GM15510 (cell line): ENCODE measurements at regions not wholly inside any gene's neighbourhood (a gene's known extent, or its start where the extent isn't known, plus 50 kb on each side); places are given as distances from the start of the nearest gene placed in this dataset.

Experiments
- POLR2A ChIP-seq: IDR thresholded peaks from 3 replicates; pipeline ENCODE4 v1.6.1; 2011; ENCODE audit warnings: borderline replicate concordance; ENCODE audit not compliant: insufficient read length; ENCODE audit errors: extremely low read depth

DNA sequence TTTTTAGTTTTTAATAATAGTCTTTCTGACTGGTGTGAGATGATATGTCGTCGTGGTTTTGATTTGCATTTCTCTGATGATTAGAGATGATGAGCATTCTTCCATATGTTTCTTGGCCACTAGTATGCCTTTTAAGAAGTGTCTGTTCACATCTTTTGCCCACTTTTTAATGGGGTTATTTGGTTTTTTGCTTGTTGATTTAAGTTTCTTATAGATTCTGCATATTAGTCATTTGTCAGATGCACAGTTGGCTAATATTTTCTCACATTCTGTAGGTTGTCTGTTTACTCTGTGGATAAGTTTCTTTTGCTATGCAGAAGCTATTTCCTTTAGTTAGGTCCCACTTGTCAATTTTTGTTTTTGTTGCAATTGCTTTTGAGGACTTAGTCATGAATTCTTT, 185.4 kb downstream of the SUCNR1 start:
- no peak for TF ChIP-seq POLR2A

DNA sequence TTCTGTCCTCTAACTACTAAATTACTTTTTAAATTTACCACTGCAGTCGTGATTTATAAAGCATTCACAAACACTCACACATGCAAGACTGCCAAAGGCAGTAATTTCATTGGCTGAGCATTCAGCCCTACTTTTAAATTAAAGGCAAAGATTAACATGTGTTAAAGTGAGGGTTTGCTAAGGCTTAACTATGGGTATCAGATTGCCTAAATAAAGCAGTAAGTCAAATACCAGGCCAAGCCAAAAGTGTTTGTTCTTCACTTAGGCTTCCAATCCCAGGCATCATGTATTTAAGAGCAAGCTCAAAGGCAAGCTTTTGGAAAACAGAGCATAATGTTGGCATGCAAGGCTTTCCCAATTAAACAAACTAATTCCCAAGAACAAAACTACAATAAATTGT, 187.3 kb downstream of the SUCNR1 start:
- no peak for TF ChIP-seq POLR2A

DNA sequence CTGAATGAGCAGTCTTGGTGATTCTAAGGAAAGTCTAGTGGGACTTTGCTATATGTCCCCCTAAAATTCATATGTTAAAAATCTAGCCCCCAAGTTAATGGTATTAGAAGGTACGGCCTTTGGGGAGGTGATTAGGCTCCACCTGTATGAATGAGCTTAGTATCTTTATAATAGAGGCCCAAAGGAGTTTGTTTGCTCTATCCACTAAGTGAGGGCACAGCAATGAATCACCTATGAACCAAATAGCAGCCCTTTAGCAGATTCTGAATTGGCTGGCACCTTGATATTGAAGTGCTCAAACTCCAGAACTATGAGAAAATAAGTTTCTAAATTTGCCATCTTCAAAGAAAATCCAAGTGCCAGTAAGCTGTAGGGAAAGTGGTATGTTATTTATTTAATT, 187.9 kb downstream of the SUCNR1 start:
- TF ChIP-seq POLR2A: no peak

DNA sequence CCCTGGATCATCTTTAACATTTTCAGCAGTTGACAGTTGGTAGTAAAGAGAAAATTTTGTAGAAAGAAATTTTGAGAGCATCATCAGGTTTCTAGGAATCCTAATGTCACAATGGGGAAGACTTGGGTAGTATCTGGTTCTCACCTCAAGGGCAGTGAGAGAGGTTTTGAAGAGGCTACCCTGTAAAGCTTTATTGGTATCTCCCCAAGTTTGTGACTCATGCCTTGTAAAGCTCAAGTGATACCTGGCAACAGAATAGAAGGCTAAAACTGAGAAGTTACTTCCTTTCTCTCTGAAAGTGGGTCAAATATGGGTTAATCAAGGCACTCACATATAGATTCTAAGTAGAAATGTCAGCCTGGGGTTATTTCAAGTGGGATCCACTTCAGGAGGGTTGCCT, 196.4 kb downstream of the SUCNR1 start:
- TF ChIP-seq POLR2A: no peak

DNA sequence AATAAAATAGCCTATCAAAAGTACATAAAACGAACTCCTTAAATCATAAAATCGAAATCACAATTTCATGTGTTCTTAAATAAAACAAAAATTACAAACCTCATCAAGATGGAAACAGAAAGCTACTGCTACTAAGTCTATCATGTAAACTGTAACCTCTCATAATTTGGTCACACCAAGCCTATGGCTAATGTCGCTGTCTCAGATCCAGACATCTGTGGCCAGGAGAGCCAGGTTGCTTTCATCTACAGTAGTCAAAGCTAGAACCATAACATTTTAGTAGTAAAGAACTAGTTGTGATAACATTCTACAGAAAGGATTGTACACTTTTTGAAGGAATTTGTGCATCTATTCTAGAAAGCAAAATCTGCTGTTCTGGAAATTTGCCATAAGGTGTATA, 197.4 kb upstream of the MBNL1 start:
- TF ChIP-seq POLR2A: no peak

DNA sequence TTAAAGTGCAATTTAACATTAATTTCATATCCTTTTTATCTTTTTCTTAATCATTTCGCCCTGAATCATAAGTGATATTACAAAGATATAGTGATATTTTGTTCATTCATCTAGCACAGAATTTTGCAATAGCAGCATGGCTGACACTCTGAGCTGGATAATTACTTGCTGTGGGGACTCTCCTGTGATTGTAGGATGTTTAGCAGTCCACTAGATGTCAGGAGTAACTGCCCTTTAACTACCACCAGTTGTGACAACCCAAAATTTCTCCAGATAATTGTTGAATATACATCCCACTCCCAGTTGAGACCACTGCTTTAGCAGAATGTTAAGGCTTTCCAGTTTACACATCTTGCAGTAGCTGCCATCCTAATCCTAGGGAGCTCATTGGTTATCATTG, 196.8 kb upstream of the MBNL1 start:
- no peak for TF ChIP-seq POLR2A

DNA sequence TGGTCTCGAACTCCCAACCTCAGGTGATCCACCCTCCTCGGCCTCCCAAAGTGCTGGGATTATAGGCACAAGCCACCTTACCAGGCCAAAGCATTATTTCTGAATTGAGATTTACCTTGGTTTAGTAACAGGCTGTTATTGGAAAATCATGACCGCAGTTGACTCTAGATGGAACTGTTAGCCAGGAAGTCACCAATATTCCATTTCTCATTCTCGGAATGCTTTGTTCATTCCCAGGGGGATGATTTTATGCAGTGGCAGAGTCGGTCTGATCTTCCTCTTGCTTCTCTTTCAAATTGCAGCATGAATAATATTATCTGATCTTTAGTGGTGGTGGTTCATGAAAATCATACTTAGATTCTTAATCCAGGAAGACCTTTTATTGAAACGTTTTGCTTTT, 195.5 kb upstream of the MBNL1 start:
- no peak for TF ChIP-seq POLR2A

DNA sequence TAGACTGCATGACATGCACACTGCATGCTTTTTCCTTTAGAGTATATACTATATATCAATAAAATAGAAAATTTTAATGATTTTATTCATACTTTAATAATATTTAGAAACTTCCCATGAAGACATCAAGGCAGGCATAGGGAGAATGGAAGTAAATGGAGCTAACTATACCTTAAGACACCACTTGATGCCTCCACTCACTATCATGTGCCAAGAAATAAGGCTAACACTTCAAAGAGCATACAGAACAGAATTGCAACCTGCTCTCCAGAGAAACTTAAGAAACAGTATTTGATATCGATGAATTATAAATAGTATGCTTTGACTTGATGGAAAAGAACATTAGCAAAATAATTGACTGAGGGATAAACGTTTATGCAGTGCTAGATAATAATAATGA, 192.6 kb upstream of the MBNL1 start:
- TF ChIP-seq POLR2A: no peak

DNA sequence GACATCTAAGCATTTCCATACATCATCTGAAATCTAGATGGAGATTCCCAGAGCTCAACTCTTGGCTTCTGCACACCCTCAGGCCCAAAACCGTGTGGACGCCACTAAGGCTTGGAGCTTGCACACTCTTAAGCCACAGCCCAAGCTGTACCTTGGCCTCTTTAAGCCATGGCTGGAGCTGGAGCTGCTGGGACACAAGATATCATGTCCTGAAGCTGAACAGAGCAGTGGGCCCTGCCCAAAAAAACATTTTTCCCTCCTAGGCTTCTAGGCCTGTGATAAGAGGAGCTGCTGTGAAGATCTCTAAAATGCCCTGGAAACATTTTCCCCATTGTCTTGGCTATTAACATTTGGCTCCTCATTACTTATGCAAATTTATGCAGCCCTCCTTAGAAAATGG, 188.7 kb upstream of the MBNL1 start:
- no peak for TF ChIP-seq POLR2A

DNA sequence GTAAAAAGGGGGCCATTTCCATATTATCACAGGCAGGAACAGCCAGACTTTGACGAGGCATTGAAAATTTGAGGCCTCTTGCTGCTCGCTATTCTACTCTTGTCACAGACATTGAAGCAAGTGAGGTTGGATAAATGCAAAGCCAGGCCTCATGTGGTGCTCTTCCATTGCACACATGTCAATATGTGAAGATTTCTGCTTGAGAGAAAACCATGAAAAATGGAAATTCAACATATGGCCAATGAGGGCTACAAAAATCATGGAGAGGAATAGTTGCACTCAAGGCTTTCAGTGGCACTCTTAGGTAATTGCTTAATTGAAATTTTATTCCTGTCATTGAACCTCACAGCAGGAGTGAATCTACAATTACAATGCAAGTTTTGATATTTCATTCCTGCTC, 185.6 kb upstream of the MBNL1 start:
- no peak for TF ChIP-seq POLR2A

DNA sequence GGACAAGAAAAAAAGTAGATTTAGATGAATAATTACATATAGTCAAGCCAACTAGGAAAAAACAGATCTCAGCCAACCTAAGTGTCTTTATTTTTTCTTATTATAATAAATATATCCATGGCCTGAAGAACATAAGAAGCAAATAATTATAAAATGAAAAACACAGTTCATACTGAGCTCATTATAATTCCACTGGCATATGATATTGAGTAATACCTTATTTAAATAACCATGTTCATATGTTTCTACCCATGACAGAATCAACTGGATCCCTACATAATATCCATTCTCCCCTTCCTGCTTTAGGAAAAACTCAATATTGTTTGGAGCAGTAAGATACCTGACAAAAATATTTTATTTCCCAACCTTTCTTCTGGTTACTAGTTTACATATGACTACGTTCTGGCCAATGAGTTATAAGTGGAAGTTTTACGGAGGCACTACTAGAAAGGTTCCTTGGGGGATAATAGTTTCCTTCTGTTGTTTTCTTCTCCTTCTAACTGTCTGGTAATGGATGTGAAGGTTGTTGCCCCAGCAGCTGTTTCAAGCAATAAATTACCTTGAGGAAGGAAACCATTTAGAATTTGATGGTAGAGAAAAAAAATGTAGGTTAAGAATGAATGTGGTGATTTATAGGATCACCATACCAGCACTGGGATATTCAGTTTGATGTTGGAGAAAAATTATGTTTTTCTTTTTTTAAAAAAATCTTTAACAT, 184.1 kb upstream of the MBNL1 start:
- TF ChIP-seq POLR2A: no peak

DNA sequence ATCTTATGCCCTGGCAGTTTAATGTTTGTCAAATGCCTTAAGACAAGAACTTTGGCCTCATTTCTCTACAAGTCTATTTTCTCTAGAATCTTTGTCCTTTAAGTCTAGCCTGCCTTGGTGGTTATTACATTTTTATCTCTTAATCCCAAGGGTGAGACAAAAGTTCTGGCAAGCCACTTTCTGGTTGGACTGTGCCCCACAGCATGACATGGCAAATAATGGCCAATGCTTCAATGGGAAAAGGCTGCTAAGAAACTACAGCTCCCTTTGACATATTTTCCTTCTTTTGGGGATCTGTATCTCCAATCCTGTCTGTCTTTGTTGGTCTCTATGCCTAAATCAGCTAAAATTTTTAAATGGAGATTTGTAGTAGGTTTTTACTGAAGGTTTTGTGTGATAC, 181.6 kb upstream of the MBNL1 start:
- no peak for TF ChIP-seq POLR2A

DNA sequence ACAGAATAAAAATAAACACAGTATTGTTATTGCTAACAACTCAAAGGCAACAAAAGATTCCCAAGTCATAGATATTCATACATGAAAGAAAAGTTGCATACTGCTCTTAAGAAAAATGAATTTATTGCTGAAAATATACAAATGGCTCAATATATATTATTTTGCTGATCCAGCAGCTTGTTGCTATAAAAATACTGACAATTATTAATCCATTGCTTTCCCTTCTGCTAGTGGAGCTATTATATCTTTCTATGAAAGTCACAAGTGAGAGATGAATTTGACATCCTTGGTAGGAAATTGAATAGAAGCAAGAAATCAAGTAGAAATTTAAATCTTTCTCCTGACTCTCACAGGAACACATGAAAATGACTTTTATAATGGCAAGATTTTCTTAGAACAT, 179.2 kb upstream of the MBNL1 start:
- no peak for TF ChIP-seq POLR2A

DNA sequence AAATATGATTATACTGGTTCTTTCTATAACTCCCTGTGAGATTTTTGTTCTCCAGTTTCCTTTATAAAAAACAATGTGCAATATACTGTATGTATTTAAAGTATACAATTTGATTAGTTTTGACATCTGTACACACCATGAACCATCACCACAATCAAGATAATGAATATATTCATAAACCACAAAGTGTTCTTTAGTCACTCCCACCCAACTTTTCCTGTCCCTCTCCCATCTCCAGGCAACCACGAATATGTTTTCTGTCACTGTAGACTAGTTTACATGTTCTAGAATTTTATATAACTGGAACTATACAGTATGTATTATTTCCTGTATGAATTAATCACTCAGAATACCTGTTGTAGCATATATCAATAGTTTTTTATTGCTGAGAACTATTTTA, 177.0 kb upstream of the MBNL1 start:
- no peak for TF ChIP-seq POLR2A

DNA sequence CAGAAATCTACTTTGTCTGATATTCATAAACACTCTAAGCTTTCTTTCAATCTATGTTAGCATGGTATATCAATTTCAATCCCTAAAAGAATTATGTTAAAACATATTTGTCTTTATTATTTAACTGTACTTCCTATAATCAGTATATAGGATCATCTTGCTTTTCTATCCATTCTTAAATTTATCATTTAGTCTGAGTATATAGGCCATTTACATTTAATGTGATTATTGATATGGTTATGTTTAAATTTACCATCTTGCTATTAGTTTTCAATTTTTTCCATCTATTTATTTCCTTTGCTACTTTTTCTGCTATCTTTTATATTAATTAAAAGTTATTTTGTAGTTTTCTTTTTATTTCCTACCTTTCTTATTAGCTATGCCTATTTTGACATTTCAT, 174.8 kb upstream of the MBNL1 start:
- TF ChIP-seq POLR2A: no peak

DNA sequence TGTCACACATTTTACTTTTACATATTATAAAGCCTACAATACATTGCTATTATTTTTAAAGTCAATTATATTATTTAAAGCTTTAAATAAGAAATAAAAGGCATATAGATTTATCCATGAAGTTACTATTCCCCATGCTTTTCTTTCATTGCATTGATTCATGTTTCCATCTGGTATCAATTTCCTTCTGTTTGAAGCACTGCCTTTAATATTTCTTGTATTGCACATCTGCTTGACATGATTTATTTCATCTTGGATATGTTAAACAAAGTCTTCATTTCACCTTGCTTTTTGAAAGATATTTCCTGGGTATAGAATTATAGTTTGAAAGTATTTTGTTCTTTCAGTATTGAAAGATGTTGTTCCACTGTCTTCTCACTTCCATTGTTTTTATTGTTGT, 174.3 kb upstream of the MBNL1 start:
- TF ChIP-seq POLR2A: no peak

DNA sequence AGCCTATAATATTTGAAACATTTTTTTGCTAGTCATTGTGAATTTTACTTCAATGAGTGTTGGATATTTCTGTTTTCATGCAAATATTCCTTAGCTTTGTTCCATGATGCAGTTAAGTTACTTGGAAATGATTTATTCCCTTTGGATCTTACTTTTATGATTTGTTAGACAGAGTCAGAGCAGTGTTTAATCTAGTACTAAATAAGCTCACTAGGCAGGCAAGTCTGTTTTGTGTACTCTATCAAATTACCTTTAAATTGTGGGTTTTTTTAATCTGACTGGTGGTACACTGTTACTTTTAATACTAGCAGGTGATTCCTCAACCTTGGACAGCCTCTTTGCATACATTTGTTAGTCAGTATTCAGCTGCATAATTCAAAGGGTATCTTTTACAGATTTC, 173.3 kb upstream of the MBNL1 start:
- TF ChIP-seq POLR2A: no peak

DNA sequence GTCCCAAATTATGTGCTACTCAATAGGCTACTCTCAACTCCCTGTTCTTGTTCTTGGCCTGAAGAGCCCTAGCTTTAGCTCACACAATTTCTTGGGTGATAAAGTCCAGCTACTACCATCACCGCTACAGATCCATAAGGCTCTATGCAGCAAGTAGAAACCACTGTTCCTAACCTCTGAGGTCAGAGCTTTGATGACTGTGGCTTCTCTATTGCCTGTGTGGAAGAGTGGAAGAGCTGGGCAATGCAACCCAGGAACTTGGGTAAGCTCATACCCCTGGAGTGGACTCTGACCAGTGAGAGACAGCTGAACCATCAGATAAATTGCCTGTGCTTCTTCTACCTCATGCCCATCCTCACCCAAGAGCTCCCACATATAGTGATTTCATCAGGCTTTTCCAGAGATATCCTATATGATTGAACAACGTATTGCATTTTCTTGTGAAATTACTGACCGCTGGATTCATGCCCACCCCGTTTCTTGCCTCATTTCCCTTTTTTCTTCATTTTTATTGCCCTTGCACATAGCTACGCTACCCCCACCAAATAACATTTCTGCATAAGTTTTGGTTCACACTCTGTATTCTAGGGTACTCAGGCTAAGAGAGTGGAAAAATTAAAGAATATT, 172.3 kb upstream of the MBNL1 start:
- no peak for TF ChIP-seq POLR2A

DNA sequence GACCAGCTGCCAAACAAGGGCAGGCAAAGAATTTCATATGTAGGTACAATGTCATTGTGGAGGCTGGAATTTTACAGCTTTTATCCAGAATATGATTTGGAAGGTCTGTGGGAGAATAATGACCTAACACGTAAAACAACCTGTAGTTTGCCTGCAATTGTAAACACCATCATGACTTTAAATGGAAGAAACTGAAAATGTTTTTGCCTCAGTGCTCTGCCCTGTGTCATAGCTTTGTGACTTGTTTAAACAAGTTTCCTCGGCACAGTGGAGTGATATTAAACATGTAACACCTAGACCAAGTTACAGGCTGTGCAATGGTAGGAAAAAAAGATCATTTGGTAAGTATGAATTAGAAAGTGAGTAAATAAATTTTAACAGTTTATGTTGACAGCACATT, 171.6 kb upstream of the MBNL1 start:
- TF ChIP-seq POLR2A: no peak
